Transverse colon (tissue), 4 donors: ENCODE measurements at regions not wholly inside any gene's neighbourhood (a gene's known extent, or its start where the extent isn't known, plus 50 kb on each side); places are given as distances from the start of the nearest gene placed in this dataset.

Experiments used
- CTCF ChIP-seq, 5 experiments: fragments of 200-600 bp in 3 of 5; fragments of 450-650 bp in 2 of 5; sonication (generic) in 3 of 5; IDR thresholded peaks; 1 replicate in 2 of 5; 2 replicates in 3 of 5; pipeline ENCODE4 v1.5.1; 2016 to 2017; ENCODE audit warnings: antibody characterized with exemption in 5 of 5, inconsistent platforms in 3 of 5, mild to moderate bottlenecking in 2 of 5, moderate library complexity in 1 of 5
- POLR2A ChIP-seq: fragments of 450-650 bp; IDR thresholded peaks from one replicate; pipeline ENCODE4 v1.6.1; 2016; ENCODE audit warnings: antibody characterized with exemption, mild to moderate bottlenecking, moderate library complexity
- POLR2AphosphoS5 ChIP-seq, 3 donors: sonication (generic); formaldehyde crosslinking; IDR thresholded peaks; one replicate each; pipeline ENCODE4 v1.6.1; 2016; ENCODE audit warnings: antibody characterized with exemption in 3 of 3

DNA sequence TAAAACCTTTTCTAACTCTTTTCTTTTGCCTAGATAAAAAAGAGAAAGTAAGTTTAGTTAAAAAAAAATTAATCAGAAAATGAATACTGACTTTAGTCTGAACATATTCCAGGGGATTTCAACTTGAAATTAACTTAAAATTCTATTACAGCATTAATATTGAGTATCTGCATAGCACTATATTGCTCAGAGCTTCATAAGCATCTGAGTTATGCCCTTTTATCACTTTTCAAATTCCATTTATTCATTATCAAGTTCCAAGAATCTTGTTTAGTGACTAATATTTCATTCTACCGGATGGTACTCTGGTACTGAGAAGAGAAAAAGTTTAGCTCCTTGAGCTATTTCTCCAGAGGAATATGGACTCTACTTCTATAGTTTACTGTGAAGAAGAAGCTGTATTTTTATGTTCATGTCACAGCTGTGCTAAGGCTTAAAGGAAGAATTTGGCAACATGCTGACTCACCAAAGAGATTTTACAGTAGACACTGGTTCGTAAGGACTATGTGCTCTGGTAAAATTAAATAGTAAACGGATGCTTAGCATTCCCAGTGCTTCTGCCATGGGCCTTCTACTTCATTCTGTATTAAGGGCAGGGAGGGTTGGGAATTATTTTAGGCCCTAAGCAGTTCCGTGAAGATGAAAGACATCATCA lies 285.2 kb upstream of the SEMA6A start:
- TF ChIP-seq POLR2AphosphoS5 (IDR thresholded peaks at IDR 0.05), result no peak
- no peak for TF ChIP-seq CTCF (IDR thresholded peaks at IDR 0.05)
- TF ChIP-seq POLR2A, result no peak
